Gastrocnemius medialis (tissue), 4 donors: ENCODE measurements at regions not wholly inside any gene's neighbourhood (a gene's known extent, or its start where the extent isn't known, plus 50 kb on each side); places are given as distances from the start of the nearest gene placed in this dataset.

ENCODE experiments used
- POLR2A ChIP-seq, 2 donors: fragments of 450-650 bp; IDR thresholded peaks; one replicate each; pipeline ENCODE4 v1.6.1; 2017; ENCODE audit warnings: antibody characterized with exemption in 2 of 2, mild to moderate bottlenecking in 2 of 2, moderate library complexity in 2 of 2
- TF ChIP-seq, protein P1 (sequence below), 5 experiments: fragments of 450-650 bp in 3 of 5; fragments of 200-600 bp in 2 of 5; sonication (generic) in 2 of 5; IDR thresholded peaks in 4 of 5; conservative IDR thresholded peaks in 1 of 5; 1 replicate in 4 of 5; 2 replicates in 1 of 5; pipeline ENCODE4 v1.5.1; 2016 to 2019; ENCODE audit warnings: antibody characterized with exemption in 5 of 5, mild to moderate bottlenecking in 3 of 5, moderate library complexity in 3 of 5

- TF ChIP-seq, protein P1, sequence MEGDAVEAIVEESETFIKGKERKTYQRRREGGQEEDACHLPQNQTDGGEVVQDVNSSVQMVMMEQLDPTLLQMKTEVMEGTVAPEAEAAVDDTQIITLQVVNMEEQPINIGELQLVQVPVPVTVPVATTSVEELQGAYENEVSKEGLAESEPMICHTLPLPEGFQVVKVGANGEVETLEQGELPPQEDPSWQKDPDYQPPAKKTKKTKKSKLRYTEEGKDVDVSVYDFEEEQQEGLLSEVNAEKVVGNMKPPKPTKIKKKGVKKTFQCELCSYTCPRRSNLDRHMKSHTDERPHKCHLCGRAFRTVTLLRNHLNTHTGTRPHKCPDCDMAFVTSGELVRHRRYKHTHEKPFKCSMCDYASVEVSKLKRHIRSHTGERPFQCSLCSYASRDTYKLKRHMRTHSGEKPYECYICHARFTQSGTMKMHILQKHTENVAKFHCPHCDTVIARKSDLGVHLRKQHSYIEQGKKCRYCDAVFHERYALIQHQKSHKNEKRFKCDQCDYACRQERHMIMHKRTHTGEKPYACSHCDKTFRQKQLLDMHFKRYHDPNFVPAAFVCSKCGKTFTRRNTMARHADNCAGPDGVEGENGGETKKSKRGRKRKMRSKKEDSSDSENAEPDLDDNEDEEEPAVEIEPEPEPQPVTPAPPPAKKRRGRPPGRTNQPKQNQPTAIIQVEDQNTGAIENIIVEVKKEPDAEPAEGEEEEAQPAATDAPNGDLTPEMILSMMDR (IDR thresholded peaks at IDR 0.05 in 4 of 5, conservative IDR thresholded peaks at IDR 0.05 in 1 of 5): peak; percentile 28 to 68 (median 52)
- no peak for TF ChIP-seq POLR2A (IDR thresholded peaks at IDR 0.05)
Observed at GRCh38 chr9:13351778-13352386, 72.4 kb upstream of the MPDZ start.
